ENCODE measurements at regions not wholly inside any gene's neighbourhood (a gene's known extent, or its start where the extent isn't known, plus 50 kb on each side); places are given as distances from the start of the nearest gene placed in this dataset.
"Not testable (repeated sequence)": the region's sequence is repeated elsewhere in the genome, so short reads cannot be mapped to it uniquely, and the experiment has no call there.

- no peak for DNase-seq (ENCODE audit: low read depth)
Observed at GRCh38 chrX:52261125-52261462, 76.4 kb downstream of the MAGED4 start.

DNA sequence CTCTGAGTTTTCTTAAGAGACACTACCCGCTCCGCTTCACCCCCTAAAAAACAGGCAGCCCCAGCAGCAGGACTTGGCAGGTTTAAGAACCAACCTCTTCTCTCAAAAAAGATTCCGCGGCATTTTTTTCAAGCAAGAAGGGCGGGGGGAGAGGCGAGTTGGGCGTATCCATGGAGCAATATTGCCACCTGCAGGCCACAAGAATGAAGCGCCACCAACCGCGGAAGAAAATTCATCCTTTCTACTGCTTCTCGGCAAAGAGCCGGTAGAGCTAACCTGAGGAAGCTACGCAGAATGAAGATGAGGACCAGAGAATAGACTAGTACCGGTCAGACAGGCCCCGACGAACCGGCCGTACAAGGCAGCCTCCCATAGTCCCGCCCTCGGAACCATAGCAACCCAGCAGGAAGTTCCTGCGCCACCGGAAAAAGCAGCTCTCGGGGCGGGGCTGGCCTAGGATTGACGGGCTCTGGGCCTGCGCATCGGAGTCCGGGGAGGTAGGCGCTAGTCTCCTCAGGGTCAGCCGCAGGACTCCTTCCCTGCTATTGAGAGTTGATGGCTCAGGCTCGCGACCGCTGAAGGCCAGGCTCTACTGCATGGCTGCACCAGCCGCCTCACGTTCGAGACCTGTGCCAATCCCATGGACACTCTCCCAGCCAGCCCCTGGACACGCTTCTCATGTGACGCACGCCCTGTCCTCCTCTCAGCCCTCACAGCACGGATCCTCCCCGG, 76.9 kb downstream of the MAGED4 start:
- peak; percentile 89 for DNase-seq (ENCODE audit: low read depth)

- no peak for DNase-seq (ENCODE audit: low read depth)
Observed at GRCh38 chrX:52262195-52262546, 77.5 kb downstream of the MAGED4 start.

GRCh38 chrX:52263417-52263816, 78.7 kb downstream of the MAGED4 start:
- DNase-seq (ENCODE audit: low read depth), result no peak

- DNase-seq (ENCODE audit: low read depth), result no peak
Observed at GRCh38 chrX:52265713-52266112, 81.0 kb downstream of the MAGED4 start.

DNA sequence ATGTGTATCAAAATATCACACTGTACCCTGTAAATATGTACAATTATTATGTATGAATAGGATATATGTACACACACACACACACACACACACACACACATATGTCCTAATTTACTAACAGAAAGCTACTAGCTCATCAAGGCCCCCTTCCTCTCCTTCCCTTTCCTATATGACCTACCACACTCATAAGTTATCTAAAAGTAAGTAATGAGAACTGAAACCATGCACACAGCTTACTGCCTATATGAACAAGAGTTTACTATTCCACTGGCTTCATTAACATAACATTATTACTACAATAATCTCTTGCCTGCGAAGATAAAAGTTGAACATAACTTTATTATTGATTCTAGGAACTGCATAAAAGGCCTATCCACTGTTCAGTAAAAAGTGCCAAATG, 83.8 kb downstream of the MAGED4 start:
- DNase-seq (ENCODE audit: low read depth), result not testable (repeated sequence)

DNA sequence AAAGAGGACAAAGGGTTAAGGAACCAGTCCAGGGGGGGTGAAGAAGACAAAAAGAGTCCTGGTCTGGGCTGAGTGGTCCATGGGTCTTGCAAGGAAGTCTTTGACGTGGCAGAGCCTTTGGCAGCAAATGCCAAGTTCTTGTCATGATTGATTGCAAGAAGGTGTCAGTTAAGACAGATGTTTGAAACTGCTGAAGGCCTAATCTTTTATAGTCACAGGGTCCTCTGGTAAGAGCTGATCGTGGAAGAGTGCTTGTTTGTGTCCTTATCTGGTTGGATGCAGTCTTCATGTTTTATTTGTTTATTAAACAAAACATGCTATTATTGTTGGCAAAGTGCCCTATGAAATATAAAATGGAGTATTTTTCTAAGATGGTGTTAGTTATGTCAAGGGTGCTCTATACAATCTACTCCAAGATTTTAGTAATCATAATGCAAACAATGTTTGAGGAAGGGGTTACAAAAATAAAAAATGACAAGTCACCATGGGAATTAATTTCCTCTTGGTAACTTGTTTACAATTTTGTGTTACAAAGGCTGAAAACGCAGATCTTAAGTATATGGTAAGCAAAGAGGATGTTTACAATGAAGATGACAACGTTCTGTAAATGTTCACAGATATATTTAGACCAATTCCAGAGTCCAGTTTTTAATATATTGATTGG, 85.9 kb downstream of the MAGED4 start:
- DNase-seq (ENCODE audit: low read depth), result no peak

DNA sequence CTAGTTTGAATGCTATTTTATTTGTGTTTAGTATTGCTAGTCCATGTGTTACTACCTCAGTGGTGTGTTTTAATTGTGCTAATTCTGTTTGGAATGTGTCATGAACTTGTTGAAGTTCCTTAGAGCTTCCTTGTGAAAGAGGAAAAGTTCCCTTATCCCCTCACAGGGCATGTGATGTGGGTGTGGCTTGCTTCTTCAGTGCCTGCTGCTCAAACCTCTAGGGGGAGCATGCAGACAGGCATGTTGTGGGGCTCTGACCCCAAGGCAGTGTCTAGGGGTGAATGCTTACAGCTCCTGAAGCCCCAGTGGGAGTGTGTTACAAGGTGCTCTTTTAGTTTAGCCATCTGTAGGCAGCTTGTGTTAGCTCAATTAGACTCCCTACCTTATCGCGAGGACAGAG, 86.5 kb downstream of the MAGED4 start:
- DNase-seq (ENCODE audit: low read depth), result peak; percentile 31

DNA sequence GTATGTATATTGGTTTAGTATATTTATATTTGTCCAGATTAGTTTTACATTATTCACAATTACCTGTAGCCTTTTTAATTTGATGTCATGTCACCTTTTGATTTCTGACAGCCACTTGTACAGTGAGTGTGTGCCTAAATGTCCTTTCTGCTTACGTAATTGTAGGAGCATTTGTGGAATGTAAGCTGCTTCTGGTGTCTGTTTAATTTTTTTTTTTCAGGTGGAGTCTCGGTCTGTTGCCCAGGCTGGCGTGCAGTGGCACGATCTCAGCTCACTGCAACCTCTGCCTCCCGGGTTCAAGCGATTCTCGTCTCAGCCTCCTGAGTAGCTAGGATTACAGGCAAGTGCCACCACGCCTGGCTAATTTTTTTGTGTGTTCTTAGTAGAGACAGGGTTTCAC, 91.2 kb upstream of the XAGE2 start:
- DNase-seq (ENCODE audit: low read depth), result no peak

DNA sequence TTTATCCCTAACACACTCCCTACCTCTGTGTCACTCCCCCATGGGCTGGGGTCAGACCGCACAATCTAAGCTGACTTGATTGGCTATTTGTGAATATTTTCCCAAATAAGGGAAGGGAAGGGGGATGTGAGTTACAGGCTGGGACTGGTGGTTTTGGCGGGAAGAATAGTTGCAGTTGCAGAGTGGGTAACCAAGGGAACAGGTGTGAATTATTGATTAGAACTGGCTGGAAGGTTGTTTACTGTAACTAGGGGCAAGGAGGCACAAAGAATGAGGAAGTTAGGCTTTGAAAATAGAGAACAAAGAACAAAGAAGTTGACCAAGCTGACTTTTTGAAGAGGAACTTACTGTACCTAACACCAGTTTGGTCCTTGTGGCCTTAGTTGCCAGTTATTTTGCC, 88.0 kb upstream of the XAGE2 start:
- no peak for DNase-seq (ENCODE audit: low read depth)

DNA sequence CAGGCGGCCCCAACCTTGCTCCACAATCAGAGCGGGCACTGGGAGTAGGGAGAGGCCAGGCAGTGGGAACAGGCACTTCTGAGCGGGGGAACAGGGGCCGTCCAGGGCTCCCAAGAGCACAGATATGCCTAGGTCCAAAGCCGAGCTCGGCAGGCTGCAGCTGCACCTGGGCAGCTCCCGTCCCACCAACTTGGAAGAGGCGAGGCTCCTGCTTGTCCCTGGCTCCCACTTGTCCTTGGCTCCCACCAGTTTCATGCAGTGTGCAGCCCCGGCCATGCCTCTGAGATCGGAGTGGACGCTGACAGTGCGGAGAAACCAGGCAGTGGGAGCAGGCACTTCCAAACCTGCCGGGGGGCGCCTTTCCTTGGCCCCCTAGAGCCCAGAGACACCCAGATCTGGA, 84.0 kb upstream of the XAGE2 start:
- DNase-seq (ENCODE audit: low read depth), result no peak

DNA sequence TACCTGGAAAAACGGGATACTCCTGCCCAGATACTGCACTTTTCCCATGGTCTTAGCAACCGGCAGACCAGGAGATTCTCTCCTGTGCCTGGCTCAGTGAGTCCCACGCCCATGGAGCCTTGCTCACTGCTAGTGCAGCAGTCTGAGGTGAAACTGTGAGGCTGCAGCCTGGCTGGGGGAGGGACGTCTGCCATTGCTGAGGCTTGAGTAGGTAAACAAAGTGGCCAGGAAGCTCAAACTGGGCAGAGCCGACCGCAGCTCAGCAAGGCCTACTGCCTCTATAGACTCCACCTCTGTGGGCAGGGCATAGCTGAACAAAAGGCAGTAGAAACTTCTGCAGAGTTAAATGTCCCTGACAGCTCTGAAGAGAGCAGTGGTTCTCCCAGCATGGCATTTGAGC, 69.9 kb upstream of the XAGE2 start:
- DNase-seq (ENCODE audit: low read depth), result not testable (repeated sequence)

DNA sequence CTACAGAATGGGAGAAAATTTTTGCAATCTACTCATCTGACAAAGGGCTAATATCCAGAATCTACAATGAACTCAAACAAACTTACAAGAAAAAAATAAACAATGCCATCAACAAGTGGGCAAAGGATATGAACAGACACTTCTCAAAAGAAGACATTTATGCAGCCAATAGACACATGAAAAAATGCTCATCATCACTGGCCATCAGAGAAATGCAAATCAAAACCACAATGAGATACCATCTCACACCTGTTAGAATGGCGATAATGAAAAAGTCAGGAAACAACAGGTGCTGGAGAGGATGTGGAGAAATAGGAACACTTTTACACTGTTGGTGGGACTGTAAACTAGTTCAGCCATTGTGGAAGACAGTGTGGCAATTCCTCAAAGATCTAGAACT, 60.3 kb upstream of the XAGE2 start:
- DNase-seq (ENCODE audit: low read depth), result not testable (repeated sequence)

All from RPMI7951 (cell line).